DMS79 (cell line): ENCODE measurements at regions not wholly inside any gene's neighbourhood (a gene's known extent, or its start where the extent isn't known, plus 50 kb on each side); places are given as distances from the start of the nearest gene placed in this dataset.
"Not testable (repeated sequence)": the region's sequence is repeated elsewhere in the genome, so short reads cannot be mapped to it uniquely, and the experiment has no call there.

Experiments used
- DNase-seq: peaks from one replicate; lab custom pipeline; 2025; lab: John Stamatoyannopoulos, UW

DNA sequence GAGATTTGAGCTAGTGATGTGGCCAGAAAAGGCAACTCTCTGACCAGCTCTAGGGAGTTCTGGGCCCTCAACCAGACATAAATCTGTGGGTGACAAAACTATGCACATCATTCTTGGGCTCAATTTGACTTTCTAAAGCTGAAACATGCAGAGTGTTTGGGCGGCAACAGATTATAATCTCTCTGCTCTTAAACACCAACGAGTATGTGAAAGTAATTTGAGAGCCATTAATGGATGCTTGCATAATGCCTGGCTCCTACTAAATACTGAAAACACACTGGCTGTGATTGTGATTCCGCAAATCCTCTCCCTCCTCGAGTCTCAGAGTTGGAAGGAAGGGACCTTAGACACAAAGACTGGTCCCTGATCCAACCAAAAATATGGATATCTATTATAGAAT, 186.7 kb downstream of the UACA start:
- no peak for DNase-seq

- DNase-seq = no peak
Observed at GRCh38 chr15:70576276-70576675, 187.1 kb downstream of the UACA start.

- DNase-seq = no peak
Observed at GRCh38 chr15:70575231-70576226, 187.8 kb downstream of the UACA start.

DNA sequence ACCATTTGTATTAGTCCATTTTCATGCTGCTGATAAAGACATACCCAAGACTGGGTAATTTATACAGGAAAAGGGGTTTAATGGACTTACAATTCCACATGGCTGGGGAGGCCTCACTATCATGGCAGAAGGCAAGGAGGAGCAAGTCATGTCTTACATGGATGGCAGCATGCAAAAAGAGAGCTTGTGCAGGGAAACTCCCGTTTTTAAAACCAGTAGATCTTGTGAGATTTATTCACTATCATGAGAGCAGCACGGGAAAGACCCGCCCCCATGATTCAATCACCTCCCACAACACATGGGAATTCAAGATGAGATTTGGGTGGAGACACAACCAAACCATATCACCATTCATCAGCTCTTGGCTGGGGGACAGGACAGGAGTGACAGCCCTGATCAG, 189.0 kb downstream of the UACA start:
- not testable (repeated sequence) for DNase-seq

GRCh38 chr15:70573121-70573850, 190.1 kb downstream of the UACA start:
- no peak for DNase-seq

GRCh38 chr15:70569714-70570231, 193.6 kb downstream of the UACA start:
- no peak for DNase-seq

DNA sequence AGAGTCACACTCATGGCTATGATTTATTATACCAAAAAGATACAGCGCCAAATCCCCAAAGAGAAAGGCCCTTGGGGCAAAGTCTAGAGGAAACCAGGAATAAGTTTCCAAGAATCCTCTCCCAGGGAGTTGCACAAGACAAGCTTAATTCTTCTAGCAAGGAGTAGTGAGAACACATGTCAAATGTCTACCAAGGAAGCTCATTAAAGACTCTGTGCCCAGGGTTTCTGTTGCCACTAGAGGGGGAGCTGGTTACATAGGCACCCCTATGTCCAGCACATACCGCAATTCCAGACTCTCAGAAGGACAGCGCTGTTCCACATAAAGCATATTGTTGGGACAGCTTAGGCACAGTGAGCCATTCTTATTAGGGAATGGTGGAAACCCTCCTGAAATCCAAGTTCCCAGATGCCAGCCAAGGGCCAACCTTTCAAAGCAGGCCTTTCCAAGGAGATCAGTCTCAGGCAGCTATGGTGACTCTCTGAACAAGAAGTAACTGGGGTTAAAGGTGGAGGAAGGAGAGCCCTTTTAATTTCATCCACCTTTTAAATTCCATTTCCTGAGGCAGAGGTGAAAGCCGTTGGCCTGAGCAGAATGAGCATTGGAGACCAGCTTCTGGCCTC, 194.2 kb downstream of the UACA start:
- DNase-seq = no peak

- DNase-seq = no peak
Observed at GRCh38 chr15:70566989-70567388, 196.4 kb downstream of the UACA start.

- no peak for DNase-seq
Observed at GRCh38 chr15:70566047-70566835, 197.1 kb downstream of the UACA start.

- no peak for DNase-seq
Observed at GRCh38 chr15:70563561-70564095, 199.7 kb downstream of the UACA start.

GRCh38 chr15:70562906-70563305, 200.5 kb downstream of the UACA start:
- no peak for DNase-seq

DNA sequence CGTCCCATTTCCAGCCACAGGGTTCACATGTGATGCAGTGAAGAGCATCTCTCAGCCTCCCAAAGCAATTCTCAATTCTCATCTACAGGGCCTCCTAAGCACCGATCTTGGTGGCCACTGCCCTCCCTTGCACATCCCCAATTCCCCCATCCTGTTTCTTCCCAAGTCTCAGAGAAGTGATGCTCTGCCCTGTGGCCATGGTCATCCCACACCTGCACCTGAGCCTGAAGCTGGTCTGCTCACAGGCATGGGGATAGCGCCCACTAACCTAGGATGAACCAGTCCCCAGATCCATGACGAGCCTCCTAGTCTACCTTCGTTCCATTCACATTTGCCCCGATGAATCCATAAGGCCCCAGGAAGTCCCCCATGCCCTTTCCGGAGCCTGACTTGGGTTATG, 201.5 kb downstream of the UACA start:
- DNase-seq = no peak

DNA sequence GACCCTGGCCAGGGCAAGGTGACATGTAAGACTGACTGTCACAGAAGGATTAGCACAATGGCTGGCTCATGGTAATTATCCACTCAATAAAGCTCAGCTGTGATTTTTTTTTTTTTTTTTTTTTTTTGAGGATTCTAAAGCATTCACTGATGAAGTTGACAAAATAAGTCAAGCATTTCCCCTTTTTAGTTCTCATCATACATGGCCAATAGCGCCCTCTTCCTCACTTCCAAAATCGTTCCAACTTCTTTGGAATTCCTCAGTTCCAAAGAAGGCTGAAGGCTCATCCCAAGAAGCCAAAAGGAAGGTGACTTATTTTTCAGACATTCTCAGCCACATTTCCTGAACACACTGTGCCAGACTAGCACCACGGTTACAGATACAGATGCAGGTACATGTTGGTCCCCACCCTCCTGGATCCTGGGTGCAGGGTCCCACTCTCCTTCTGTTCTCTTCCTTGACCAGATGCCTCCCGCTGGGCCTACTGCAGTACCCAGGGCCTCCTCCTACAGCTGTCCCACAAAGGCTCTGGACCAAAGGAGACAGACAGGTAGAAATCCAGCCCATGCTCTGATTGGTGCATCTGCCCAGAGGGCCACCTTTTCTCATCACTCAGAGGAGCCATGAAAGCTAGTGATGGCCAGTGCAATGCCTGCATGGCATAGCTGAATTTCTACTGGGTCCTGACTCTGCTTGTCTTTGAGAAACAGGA, 202.6 kb downstream of the UACA start:
- no peak for DNase-seq

- no peak for DNase-seq
Observed at GRCh38 chr15:70559265-70560239, 203.8 kb downstream of the UACA start.

- no peak for DNase-seq
Observed at GRCh38 chr15:70558406-70559264, 204.7 kb downstream of the UACA start.

- no peak for DNase-seq
Observed at GRCh38 chr15:70557521-70558258, 205.7 kb downstream of the UACA start.

DNA sequence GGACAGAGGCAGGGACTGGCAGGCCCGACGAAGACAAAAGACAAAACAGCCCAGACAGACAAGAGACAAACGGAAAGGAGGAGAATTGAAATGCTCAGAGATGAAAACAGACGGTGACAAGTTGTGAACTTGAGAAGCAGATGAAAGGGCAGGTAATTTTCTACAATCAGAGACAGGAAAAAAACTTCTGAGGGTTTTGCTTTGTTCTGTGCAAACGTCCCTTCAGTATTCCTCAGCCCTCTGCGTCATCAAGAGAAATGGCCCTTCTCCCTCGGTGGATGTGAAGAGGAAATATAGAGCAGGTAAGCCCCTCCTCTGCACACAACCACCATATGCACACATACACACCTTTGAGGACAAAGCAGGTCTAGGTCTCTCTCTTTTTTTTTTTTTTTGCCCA, 206.6 kb downstream of the UACA start:
- DNase-seq = no peak
